Caco-2 (cell line): ENCODE measurements at regions not wholly inside any gene's neighbourhood (a gene's known extent, or its start where the extent isn't known, plus 50 kb on each side); places are given as distances from the start of the nearest gene placed in this dataset. TPM values are rescaled to one million over a fixed set of nuclear protein-coding genes. Genes with fewer than 3 reads are reported as not detected.

Source experiments
- BruUV-seq: library from RNA; stranded (reverse); fragments of 400-500 nt; replicated peaks from 2 replicates; lab custom pipeline; 2021; lab: Mats Ljungman, UMichigan
- CTCF ChIA-PET: fragments of 300-600 bp; sonication (Branson Sonifier 250); formaldehyde crosslinking; loops from one replicate; lab custom pipeline; 2022; ENCODE audit warnings: antibody characterized with exemption; lab: Charles Lee
- POLR2A ChIA-PET: fragments of 300-600 bp; sonication (Branson Sonifier 250); formaldehyde crosslinking; loops from one replicate; lab custom pipeline; 2022; ENCODE audit warnings: antibody characterized with exemption; lab: Charles Lee
- DNase-seq, 2 experiments: peaks; one replicate each; pipeline versions ENCODE4 v3.0.0 to v3.0.0-alpha.2; 2020 to 2022
- H3K27me3 ChIP-seq: replicated peaks from 2 replicates; pipeline ENCODE4 v1.6.0; 2011; ENCODE audit warnings: low read length; ENCODE audit not compliant: control insufficient read depth, insufficient read depth
- H3K36me3 ChIP-seq: 2 replicates; pipeline ENCODE4 v1.5.1; 2011; ENCODE audit warnings: low read length; ENCODE audit not compliant: control insufficient read depth, insufficient read depth
- H3K4me1 ChIP-seq: fragments of 250-450 bp; sonication (Bioruptor Pico); 2 replicates; pipeline ENCODE4 v1.5.1; 2020; ENCODE audit warnings: mild to moderate bottlenecking
- H3K4me3 ChIP-seq: 2 replicates; pipeline ENCODE4 v1.5.1; 2011; ENCODE audit warnings: low read depth, mild to moderate bottlenecking, control low read depth, low read length
- H3K9me3 ChIP-seq: fragments of 250-450 bp; sonication (Bioruptor Pico); 2 replicates; pipeline ENCODE4 v1.5.1; 2020; ENCODE audit warnings: mild to moderate bottlenecking, moderate library complexity
- H3K27ac Mint-ChIP-seq: one replicate; pipeline ENCODE4 v1.8.0; 2022; ENCODE audit warnings: mixed read lengths; ENCODE audit not compliant: unreplicated experiment
- H3K27me3 Mint-ChIP-seq: one replicate; pipeline ENCODE4 v1.8.0; 2022; ENCODE audit warnings: mixed read lengths; ENCODE audit not compliant: insufficient read depth, unreplicated experiment
- H3K36me3 Mint-ChIP-seq: one replicate; pipeline ENCODE4 v1.8.0; 2022; ENCODE audit warnings: mild to moderate bottlenecking, mixed read lengths; ENCODE audit not compliant: insufficient read depth, unreplicated experiment
- H3K4me1 Mint-ChIP-seq: one replicate; pipeline ENCODE4 v1.8.0; 2022; ENCODE audit warnings: low read depth, mixed read lengths; ENCODE audit not compliant: unreplicated experiment
- H3K4me3 Mint-ChIP-seq: one replicate; pipeline ENCODE4 v1.8.0; 2022; ENCODE audit warnings: mild to moderate bottlenecking, moderate library complexity, mixed read lengths; ENCODE audit not compliant: unreplicated experiment
- H3K9me3 Mint-ChIP-seq: one replicate; pipeline ENCODE4 v1.8.0; 2022; ENCODE audit warnings: mixed read lengths; ENCODE audit not compliant: unreplicated experiment
- CTCF ChIP-seq, 2 experiments: fragments of 200-600 bp in 1 of 2; IDR thresholded peaks; 1 replicate in 1 of 2; 2 replicates in 1 of 2; pipeline versions ENCODE4 v1.5.1 to v1.8.0; 2011 to 2022; ENCODE audit warnings: antibody characterized with exemption in 1 of 2, control low read depth in 1 of 2, inconsistent platforms in 1 of 2, low read depth in 1 of 2, low read length in 1 of 2, mild to moderate bottlenecking in 1 of 2, moderate library complexity in 1 of 2; ENCODE audit not compliant: insufficient read depth in 1 of 2, severe bottlenecking in 1 of 2, unreplicated experiment in 1 of 2
- intact Hi-C: fragments of 100-400 bp; cut with micrococcal nuclease; formaldehyde crosslinking; loops from one replicate; pipeline ENCODE4 v1.10.0; 2022; ENCODE audit not compliant: unreplicated experiment
- microRNA-seq: library from miRNA; unstranded; fragments of <30 nt; microRNA quantifications from one replicate; pipeline ENCODE4 v1.2.0, GENCODE V29; 2022

- no peak for TF ChIP-seq CTCF (IDR thresholded peaks at IDR 0.05; ENCODE audit: insufficient read depth in 1 of 2, low read depth in 1 of 2, low read length in 1 of 2, severe bottlenecking in 1 of 2, unreplicated experiment in 1 of 2)
- Histone ChIP-seq H3K4me3 (no peak overlapping the region), H3K4me1 (no peaks in the 10 kb centered on the region), H3K27me3 (no peaks in the 10 kb centered on the region), H3K9me3 (peaks cover 7% of the 10 kb centered on the region), H3K36me3 (no peaks in the 10 kb centered on the region)
- intact Hi-C loops = no loop called here
- Mint-ChIP-seq H3K4me1 (no peaks in the 10 kb centered on the region), H3K4me3 (no peak overlapping the region), H3K27ac (no peak overlapping the region), H3K36me3 (no peaks in the 10 kb centered on the region), H3K27me3 (peaks cover 7% of the 10 kb centered on the region), H3K9me3 (no peaks in the 10 kb centered on the region)
- DNase-seq = no peak
- BruUV-seq = no TSS peak
- ChIA-PET POLR2A (no interaction called here), CTCF (no interaction called here)
Measured at GRCh38 chr2:12665334-12665733, 51.4 kb upstream of the TRIB2 start.

GRCh38 chr2:12666445-12666844, 50.3 kb upstream of the TRIB2 start:
- Histone ChIP-seq H3K36me3 (no peaks in the 10 kb centered on the region), H3K4me3 (no peak overlapping the region), H3K4me1 (no peaks in the 10 kb centered on the region), H3K9me3 (peaks cover 7% of the 10 kb centered on the region), H3K27me3 (no peaks in the 10 kb centered on the region)
- Mint-ChIP-seq H3K36me3 (no peaks in the 10 kb centered on the region), H3K4me3 (no peak overlapping the region), H3K27me3 (peaks cover 7% of the 10 kb centered on the region), H3K9me3 (no peaks in the 10 kb centered on the region), H3K4me1 (no peaks in the 10 kb centered on the region), H3K27ac (no peak overlapping the region)
- DNase-seq = no peak
- BruUV-seq = no TSS peak
- POLR2A ChIA-PET = no interaction called here
- TF ChIP-seq CTCF (IDR thresholded peaks at IDR 0.05; ENCODE audit: insufficient read depth in 1 of 2, low read depth in 1 of 2, low read length in 1 of 2, severe bottlenecking in 1 of 2, unreplicated experiment in 1 of 2) = no peak
- intact Hi-C loops = no loop called here
- CTCF ChIA-PET = no interaction called here

Small RNA genes lying in the stretch of these regions (microRNA-seq; reads per million reads assigned to microRNA genes)
- gene MIR3681 = not detected
